ENCODE measurements at regions not wholly inside any gene's neighbourhood (a gene's known extent, or its start where the extent isn't known, plus 50 kb on each side); places are given as distances from the start of the nearest gene placed in this dataset.

- Histone ChIP-seq H3K4ac (replicated peaks; ENCODE audit: insufficient read length, low read depth, low read length) (no peak overlapping the region), H3K79me2 (ENCODE audit: control insufficient read depth in 1 of 2, insufficient read depth in 2 of 2, low read length in 2 of 2) (no peaks in the 10 kb centered on the region), H2AFZ (ENCODE audit: low read length) (no peak overlapping the region), H3K9ac (replicated peaks in 1 of 4; ENCODE audit: extremely low read depth in 1 of 4, low read depth in 3 of 4, low read length in 3 of 4) (no peak overlapping the region), H4K5ac (ENCODE audit: insufficient read length, low read depth, low read length) (no peak overlapping the region), H3K14ac (ENCODE audit: insufficient read length) (no peak overlapping the region), H3K79me1 (ENCODE audit: low read depth, low read length) (no peaks in the 10 kb centered on the region), H3K36me3 (ENCODE audit: control insufficient read depth in 2 of 4, insufficient read depth in 4 of 4, low read length in 3 of 4) (no peaks in the 10 kb centered on the region), H3K27me3 (replicated peaks in 1 of 4; ENCODE audit: control insufficient read depth in 3 of 4, extremely low read depth in 1 of 4, insufficient read depth in 3 of 4, low read length in 3 of 4) (no peaks in the 10 kb centered on the region), H3K4me3 (ENCODE audit: extremely low read depth in 1 of 4, insufficient read depth in 2 of 4, low read depth in 3 of 4, low read length in 4 of 4) (no peak overlapping the region), H4K20me1 (replicated peaks in 1 of 2; ENCODE audit: control insufficient read depth in 1 of 2, insufficient read depth in 2 of 2, low read length in 2 of 2) (no peaks in the 10 kb centered on the region), H2BK5ac (ENCODE audit: low read depth, low read length) (no peak overlapping the region), H3K4me1 (replicated peaks in 1 of 4; ENCODE audit: control insufficient read depth in 3 of 4, insufficient read depth in 4 of 4, low read length in 3 of 4) (no peaks in the 10 kb centered on the region), H3K27ac (ENCODE audit: low read depth, low read length) (no peak overlapping the region), H3K23me2 (ENCODE audit: low read depth, low read length) (no peaks in the 10 kb centered on the region), H2AK5ac (ENCODE audit: low read depth, low read length) (no peak overlapping the region), H3K23ac (ENCODE audit: insufficient read length) (no peak overlapping the region), H3K4me2 (ENCODE audit: insufficient read depth in 1 of 2, low read depth in 2 of 2, low read length in 2 of 2) (no peak overlapping the region), H2BK15ac (ENCODE audit: low read length) (no peak overlapping the region), H4K8ac (ENCODE audit: extremely low read depth, insufficient read depth, low read length) (no peak overlapping the region), H2BK12ac (ENCODE audit: low read depth, low read length) (no peak overlapping the region), H3K18ac (ENCODE audit: extremely low read depth, low read length) (no peak overlapping the region), H2BK120ac (replicated peaks; ENCODE audit: low read depth, low read length) (no peak overlapping the region), H3K9me3 (ENCODE audit: insufficient read depth in 2 of 2, low read depth in 1 of 2, low read length in 1 of 2) (no peaks in the 10 kb centered on the region), H2BK20ac (ENCODE audit: low read length) (no peak overlapping the region), H3K56ac (replicated peaks; ENCODE audit: insufficient read length, low read depth, low read length) (no peak overlapping the region), H4K91ac (replicated peaks; ENCODE audit: insufficient read length, low read length) (no peak overlapping the region)
- POLR2A ChIA-PET (ENCODE audit: partially characterized antibody) = no interaction called here
- TF ChIP-seq HDAC6 (IDR thresholded peaks at IDR 0.05; ENCODE audit: low read depth, low read length) = no peak
- peak in 1 of 2 experiments; percentile 27; a peak in 2 of 4 replicates for TF ChIP-seq RAD21 (IDR thresholded peaks at IDR 0.05 in 1 of 2, conservative IDR thresholded peaks at IDR 0.05 in 1 of 2; ENCODE audit: low read depth in 2 of 2, low read length in 2 of 2)
- DNase-seq (ENCODE audit: low read depth in 1 of 2, low spot score in 2 of 2) (no peak), FAIRE-seq (no peak)
- 73% methylated on average over 6 of the region's 6 CpGs; no CpG with 5 or more reads in 1 of the 2 experiments for WGBS, 2 experiments (ENCODE audit: extremely low coverage in 1 of 2, insufficient coverage in 1 of 2, insufficient read length in 1 of 2, insufficient replicate concordance in 2 of 2, low coverage in 1 of 2, low lambda C conversion rate in 2 of 2, missing lambda C conversion rate in 1 of 2)
- CTCF ChIA-PET (ENCODE audit: partially characterized antibody) = interaction anchor here (1.1 to 1.2 kb wide), 2 partner anchors 11 to 510 kb away, joined by 3 to 4 read pairs; no protein-coding TSS in a partner anchor
Observed at GRCh38 chr7:81430150-81430549, 339.7 kb downstream of the HGF start.
